GM20431 (cell line): ENCODE measurements at regions not wholly inside any gene's neighbourhood (a gene's known extent, or its start where the extent isn't known, plus 50 kb on each side); places are given as distances from the start of the nearest gene placed in this dataset.

Source experiments
- in situ Hi-C: fragments of 300-500 bp; cut with MseI, MboI; formaldehyde crosslinking; loops from one replicate; pipeline ENCODE4 v1.15.0; 2020; ENCODE audit warnings: low sequenced_read_pairs; ENCODE audit not compliant: unreplicated experiment

DNA sequence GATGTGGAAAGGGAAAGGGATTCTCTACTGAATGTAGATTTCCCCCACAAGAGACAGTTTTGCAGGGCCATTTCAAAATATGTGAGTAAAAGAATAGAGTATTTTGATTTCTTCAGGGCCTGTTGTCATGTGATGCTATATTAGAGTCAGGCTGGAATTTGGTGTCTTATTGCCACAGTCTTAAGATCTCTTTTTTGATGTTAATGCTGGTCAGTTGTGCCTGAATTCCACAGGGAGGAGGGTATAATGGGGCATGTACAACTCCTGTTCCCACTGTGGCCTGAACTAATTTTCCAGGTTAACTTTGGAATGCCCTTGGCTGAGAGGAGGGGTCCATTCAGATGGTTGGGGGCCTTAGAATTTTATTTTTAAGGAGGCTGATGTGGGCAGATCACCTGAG lies 111.0 kb upstream of the MAX start:
- in situ Hi-C loops = no loop called here

DNA sequence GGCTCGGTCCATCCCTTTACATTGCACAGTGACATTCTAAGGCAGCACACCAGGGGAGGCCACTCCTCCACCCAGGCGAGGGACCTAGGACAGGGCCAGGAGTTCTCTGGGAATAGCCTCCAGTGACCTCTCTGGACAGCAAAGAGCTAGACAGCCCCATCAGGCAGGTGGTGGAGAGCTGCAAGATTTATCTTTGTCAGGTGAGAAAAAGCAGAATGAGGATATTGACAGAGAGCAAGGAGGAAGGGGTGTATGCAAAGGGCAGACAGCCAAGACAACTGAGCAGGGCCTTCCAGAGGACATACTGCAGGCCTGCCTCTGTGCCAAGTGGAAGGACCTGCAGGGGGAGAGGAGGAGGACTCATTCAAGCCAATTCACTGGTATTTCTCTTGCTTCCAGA lies 112.4 kb upstream of the MAX start:
- in situ Hi-C loops = no loop called here

DNA sequence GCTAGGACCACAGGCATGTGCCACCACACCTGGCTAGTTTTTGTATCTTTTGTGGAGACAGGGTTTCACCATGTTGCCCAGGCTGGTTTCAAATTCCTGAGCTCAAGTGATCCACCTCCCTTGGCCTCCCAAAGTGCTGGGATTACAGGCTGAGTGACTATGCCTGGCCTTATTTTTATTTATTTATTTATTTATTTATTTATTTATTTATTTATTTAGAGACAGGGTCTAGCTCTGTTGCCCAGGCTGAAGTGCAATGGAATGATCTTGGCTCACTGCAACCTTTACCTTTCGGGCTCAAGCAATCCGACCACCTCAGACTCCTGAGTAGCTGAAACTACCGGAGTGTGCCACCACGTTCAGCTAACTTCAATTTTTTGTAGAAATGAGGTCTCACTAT lies 117.0 kb upstream of the MAX start:
- in situ Hi-C loops = no loop called here

DNA sequence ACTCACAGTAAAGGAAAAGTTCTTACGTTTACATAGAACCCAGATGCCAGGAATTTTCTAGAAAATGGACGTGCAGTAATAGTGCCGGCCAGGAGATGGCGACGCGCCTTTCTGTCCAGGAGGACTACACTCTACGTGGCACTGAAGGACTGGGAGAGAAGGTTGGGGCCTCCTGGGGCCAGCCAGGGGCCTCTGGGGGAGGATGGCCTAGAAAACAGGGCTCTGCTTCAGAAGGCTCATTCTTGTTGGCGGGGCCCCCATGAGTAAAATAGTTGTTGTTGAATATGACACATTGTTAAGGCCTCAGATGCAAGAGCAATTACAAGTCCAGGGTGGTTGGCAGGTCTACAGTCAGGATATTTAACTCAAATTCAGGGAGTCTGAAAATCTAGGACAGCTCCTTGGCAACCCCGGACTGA lies 120.1 kb upstream of the MAX start:
- in situ Hi-C loops = no loop called here

DNA sequence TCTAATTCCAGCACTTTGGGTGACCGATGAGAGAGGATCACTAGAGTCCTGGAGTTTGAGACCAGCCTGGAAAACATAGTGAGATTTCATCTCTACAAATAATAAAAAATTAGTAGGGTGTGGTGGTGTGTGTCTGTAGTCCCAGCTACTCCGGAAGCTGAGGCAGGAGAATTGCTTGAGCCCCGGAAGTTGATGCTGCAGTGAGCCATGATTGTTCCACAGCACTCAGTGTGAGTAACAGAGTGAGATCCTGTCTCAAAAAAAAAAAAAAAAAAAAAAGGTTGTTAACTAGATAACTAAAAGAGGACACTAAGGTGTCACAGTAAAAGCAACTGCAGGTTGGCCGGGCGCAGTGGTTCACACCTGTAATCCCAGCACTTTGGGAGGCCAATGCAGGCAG lies 121.3 kb upstream of the MAX start:
- in situ Hi-C loops = no loop called here

DNA sequence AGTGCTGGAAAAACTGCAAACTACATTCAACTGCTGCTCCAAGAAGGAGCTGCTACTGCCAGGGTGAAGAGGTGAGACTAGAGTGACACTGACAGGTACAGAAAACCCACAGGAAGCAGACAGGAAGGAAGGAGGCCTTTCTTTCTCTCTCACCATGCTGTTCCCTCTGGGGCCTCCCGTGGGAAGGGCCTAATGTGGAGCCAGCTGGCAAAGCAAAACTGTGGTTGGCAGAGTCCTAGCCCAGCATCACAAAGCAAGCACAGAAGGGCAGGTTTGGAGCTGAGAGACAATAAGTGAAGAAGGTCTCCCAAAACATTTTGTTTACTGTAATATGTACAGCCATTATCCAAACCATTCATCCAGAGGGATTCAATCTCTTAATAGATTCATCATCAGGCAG lies 122.5 kb upstream of the MAX start:
- in situ Hi-C loops = no loop called here

DNA sequence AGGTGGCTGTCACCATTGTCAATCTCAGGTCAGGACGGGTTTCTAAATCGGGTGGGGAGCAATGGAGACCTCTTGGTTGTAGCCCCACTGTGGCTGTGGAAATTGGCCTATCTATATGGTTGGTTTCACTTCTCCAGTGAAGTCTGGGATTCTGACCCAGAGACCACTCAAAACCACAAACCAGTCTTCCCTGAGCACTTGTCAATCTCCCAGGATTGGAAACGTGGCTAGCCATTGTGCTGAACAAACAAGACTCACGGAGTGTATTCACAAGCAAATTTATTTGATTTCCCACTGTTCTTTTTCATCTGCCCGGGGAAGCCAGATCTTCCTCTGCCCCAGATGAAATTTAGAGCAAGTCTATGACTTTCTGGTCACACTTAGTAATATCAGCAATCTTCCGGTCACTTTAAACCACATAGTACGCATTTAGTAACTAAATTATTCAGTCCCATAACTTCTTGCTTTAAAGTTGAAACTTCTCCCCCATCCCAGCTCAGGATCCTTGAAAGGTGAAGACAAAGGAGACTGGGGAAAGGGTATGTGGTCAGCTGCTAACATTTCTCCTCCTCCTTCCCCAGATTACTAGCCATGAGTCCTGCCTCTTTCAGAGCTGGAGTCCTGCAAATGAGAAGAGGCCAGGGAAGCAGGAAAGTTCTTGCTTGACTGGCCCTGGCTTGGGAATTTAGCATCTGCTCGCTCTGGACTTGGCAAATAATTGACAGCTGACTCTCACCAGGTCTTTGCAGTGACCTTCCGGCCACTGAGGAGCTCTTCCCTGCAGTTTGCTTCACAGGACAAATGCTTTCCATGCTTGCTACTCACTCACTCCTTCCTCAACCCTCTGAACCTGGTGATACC lies 123.2 kb upstream of the MAX start:
- in situ Hi-C loops = no loop called here

DNA sequence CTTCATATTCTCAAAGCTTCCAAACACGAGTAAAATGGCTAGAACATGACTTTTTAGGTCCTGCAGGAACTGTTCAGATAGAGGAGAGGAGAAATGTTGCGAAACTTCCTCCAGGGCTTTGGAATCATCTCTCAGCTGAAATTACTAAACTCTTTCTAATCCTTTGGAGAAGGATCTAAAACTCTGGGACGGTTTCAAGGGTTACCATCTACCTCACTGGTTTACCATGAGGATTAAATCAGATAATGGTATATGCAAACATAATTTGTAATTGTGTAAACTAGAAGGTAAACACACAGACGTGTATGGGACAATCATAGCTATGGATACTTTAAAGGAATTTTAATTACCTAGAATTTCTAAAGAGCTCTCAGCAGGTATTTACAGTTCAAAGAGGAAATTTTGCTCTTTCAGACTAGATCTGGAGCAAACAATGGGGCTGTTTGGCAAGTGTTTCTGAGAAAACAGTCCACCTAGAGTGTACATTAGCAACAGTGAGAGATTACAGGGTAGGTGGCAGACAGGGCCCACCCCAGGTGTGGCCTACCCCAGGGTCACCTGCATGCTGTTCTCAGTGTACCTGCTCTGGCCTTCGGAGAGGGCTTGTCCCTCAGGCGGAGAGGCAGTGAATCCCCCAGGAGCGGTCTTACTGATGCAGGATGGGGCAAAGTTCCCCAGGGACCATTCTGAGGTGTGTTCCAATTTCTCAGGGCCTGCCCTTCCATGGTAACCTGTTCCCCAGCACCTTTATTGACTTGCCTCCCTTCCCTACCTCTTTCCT lies 124.7 kb upstream of the MAX start:
- in situ Hi-C loops = no loop called here

DNA sequence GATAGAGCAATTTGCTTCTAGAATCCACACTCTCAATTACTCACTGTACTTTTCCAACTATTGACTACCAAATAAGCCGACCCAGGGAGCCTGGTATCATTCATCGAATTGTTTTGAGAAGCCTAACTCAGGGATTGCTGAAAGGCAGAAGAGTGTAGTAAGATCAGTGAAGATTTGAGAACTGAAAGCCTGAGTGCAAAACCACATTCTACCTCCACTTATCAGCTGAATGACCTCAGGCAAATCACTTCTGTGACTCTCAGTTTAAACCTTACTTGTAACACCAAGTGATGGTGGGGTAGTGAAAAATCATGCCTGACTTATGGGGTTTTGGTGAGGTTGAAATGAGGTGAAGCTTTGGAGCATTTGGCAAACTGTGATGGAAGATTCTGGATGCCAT lies 126.1 kb upstream of the MAX start:
- in situ Hi-C loops = no loop called here

DNA sequence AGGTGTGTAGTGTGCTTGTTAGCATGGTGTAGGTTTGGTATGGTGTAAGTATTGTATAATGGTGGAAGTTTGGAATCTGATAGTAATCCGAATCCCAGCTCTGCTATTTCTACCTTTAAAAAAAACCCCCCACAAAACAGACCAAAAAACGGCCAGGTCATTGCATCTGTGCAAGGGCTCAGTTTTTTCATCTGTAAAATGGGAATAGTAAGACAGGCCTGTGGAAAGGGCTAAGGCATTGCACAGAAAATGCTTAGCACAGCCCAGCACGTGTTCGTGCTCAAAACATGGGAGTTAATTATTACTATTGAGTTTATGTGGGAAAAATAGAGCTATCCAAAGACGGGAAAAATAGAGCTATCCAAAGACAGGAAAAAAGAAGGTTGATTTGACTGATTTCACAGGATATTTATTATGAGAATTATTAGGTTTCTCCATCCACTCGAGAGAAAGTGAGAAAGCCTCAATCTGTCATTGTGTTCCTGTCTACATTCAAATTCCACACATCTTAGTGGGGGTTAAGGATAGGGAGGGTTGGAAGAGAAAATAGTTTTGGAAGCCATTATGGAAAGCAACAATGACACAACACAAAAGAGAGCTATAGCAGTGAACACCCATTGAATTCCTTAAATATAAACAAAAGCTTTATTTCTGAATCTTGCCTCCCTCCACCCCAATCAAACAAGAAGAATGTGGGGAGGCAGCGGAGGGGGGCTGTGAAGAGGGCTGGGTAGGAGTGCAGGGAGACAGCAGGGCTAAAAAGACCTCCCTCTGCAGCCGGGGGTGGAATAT lies 126.8 kb upstream of the MAX start:
- in situ Hi-C loops = no loop called here

DNA sequence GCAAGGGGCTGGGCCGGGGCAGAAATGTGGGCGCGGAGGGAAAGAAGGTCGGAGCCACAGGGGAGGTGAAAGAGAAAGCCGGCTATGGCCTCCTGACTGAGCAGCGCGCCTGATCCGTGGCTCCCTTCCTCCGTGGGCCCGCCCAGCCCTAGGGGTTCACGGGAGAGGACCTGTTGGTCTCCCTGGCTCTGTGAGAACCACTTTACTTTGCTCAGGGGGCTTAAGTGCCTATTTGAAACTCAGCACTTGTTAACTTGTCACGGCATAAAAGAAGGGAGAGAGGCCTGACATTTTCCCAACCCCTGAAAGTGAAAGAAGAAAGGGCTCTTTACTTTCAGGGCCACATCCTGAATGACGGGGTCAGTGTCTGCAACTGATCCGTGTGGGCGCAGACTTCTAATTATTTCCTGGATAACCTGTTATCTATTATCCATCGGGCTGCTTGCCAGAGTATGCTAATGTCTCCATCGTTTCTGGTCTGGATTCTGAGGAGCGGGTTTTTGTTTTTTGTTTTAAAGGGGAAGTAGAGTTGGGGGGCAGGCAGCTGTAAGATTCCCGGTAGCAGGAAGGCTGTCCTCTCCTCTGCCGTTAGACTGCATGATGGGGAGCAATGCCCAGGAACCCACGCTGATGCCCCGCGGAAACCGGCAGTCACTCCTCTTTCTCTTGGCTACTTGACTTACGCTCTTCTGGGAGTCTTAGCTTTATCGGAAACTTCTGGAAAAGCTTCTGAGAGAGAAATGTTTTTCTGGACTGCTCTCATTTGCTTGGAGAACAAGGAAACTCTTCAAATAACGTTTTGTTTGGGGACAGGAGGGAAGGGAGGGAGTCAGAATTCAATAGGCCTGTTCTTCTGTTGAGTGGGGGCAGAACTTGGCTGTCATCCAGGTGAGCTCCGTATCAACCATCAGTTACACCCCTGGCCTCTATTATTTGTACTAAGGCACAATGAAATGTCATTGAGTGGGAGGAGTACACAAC lies 127.7 kb upstream of the MAX start:
- in situ Hi-C loops = no loop called here

DNA sequence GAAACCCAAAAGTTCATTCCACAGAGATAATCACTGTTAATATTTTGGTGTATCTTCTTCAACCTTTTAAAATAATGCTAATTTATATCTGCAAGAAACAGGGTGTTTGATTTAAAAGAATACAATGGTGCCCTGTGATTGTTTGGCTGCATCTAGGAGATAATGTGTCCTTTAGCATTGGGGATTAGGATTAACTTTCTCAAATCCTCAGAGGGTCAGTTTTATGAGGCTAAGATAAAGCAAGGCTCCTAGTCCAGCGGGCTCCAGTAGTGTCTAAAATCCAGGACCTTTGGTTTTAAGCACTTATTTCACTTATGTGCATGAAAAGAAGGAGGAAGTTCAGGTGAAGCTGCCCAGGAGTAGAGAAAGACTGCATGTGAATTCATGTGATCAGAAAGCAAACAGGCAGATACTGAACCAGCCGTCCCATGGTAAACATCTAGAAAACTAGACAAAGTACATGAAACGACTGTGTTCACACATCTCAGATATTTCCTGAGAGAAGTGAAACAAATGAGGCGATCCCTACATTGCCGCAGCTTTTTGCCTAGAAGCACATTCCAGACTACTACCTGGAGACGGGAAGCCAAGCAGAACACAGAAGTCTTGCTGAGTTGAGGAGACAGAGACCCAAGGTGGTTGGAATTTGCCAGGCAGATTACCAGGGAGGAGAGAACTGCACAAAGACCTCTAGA lies 129.1 kb upstream of the MAX start:
- in situ Hi-C loops = no loop called here

DNA sequence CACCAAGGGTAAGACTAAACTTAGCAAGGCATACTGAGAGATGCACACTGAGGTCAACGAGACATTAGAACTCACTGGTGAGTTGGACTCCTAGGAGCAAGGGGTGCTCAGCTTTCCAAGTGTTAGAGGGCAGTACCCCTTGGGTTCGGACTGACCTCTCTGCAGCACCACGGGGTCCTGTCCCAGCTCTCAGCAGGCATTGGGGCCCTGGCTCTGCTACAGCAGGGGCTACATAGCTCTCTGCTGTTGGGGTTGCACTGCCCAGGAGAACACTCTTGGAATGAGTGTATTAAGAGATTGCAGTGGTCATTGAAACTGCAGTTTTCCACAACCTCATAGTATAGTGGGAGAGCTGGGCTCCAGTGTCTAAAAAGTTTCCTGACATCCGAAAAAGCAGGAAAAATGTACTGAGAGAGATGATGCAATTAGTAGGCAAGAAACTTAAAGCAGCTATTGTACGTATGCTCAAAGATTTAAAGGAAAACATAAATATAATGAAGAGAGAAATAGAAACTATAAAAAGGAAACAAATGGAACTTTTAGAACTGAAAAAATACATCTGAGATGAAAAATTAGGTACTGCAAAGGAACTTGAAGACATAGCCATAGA lies 132.5 kb upstream of the MAX start:
- in situ Hi-C loops = no loop called here

DNA sequence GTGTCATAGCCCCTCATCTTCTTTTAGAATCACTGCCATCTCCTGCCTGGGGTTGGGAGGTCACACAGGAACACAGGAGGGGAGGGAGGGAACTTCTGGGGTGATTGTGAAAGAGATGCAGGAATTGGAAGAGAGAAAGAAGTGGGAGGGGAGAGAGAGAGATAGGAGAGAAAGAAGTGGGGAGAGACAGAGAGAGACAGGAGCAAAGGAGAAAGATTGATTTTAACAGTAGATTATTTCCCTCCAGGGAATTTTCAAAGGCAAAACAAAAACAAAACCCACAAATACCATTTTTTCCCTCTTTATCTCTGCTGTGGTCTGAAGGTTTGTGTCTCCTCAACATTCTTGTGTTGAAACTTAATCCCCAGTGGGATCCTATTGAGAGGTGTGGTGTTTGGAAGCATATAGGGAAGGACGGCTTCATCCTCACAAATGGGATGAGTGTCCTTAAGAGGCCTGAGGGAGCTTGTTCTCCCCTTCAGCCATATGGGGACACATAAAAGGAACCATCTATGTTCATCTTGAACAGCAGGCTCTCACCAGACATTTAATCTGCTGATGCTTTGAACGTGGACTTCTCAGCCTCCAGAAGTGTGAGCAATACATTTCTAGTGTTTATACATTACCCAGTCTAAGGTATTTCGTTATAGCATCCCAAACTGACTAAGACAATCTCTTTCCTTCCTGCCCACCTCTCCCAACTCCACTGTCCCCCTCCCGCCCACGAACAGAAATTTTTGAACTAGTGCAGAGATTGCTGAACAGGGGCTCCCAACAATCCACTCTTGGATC lies 134.9 kb upstream of the MAX start:
- in situ Hi-C loops = no loop called here

DNA sequence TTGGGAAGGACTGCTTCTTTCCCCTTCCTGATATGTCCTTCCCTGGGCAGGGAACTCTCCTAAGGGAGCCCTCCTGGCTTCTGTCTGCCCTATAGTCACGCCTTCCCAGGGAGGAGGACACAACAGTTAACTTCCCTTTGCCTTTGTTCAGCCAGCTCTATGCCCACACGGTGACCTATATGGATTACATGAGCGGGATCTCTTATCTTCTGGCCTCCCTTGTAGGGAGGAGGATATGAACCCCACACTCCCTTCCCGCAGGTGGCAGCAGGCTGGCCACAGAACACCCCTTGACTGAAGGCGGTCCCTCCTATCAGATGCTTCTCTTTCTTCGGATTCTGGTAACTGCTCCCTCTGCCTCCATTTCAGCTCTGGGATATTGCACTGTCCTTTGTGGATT lies 135.6 kb upstream of the MAX start:
- in situ Hi-C loops = no loop called here

DNA sequence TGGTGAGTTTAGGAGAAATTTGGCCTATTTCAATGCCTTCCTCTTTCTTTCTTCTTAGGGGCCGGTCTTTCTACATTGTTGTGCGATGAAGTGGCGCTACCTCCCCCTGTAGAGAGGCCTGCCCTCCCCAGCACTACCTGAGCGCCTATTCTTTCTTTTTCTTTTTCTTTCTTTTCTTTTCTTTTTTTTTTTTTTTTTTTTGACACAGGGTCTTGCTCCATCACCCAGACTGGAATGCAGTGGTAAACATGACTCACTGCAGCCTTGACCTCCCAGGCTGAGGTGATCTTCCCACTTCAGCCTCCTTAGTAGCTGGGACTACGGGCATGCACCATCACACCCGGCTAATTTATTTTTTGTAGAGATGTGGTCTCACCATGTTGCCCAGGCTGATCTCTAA lies 136.1 kb upstream of the MAX start:
- in situ Hi-C loops = no loop called here

DNA sequence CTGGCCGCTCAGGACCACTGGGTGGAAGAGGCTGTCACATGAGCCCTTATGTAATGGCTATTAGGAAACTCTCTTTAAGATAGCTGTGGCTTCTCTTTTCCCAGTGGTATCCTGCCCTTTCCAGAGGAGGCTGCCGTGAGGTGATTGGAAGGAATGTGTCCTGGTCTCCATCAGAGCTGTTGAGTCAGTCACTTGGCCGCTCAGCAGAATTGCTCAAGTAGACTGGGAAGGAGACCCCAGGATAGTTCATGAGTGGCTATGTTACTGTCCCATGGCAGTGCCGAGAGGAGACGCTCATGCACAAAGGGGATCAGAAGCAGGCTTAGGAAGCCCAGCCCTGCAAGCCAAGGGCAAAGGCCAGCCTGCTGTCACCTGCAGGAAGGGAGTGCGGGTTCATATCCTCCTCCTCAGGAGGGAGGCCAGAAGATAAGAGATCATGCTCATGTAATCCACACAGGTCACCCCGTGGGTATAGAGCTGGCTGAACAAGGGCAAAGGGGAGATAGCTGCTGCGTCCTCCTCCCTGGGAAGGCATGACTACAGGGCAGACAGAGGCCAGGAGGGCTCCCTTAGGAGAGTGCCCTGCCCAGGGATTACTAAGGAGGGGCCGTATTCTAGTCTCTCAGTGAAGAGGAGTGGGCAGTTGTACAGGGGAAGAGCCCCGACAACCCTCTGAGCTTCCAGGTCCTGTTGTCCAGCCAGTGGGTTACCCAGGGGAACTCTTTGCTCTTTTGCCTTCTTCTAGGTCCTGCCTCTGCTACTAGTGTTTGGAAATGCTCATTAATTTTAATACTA lies 137.0 kb upstream of the MAX start:
- in situ Hi-C loops = no loop called here
